Uterus (tissue), 2 donors: ENCODE measurements at regions not wholly inside any gene's neighbourhood (a gene's known extent, or its start where the extent isn't known, plus 50 kb on each side); places are given as distances from the start of the nearest gene placed in this dataset.

Experiments used
- CTCF ChIP-seq, 4 experiments: fragments of 200-600 bp in 2 of 4; fragments of 450-650 bp in 2 of 4; sonication (generic) in 2 of 4; IDR thresholded peaks; one replicate each; pipeline ENCODE4 v1.5.1; 2016 to 2019; ENCODE audit warnings: antibody characterized with exemption in 4 of 4, mild to moderate bottlenecking in 2 of 4, moderate library complexity in 1 of 4
- POLR2A ChIP-seq, 2 donors: fragments of 450-650 bp; IDR thresholded peaks; one replicate each; pipeline ENCODE4 v1.6.1; 2016; ENCODE audit warnings: antibody characterized with exemption in 2 of 2, mild to moderate bottlenecking in 1 of 2, moderate library complexity in 1 of 2

GRCh38 chr7:395643-396042 lies 105.7 kb downstream of the FOXL3 start:
- TF ChIP-seq CTCF (IDR thresholded peaks at IDR 0.05) = no peak
- TF ChIP-seq POLR2A (IDR thresholded peaks at IDR 0.05) = no peak
